ENCODE measurements at regions not wholly inside any gene's neighbourhood (a gene's known extent, or its start where the extent isn't known, plus 50 kb on each side); places are given as distances from the start of the nearest gene placed in this dataset.
"Not testable (repeated sequence)": the region's sequence is repeated elsewhere in the genome, so short reads cannot be mapped to it uniquely, and the experiment has no call there.

- TF ChIP-seq E2F6 (IDR thresholded peaks at IDR 0.05; ENCODE audit: borderline replicate concordance, low read depth): no peak
- TF ChIP-seq NR3C1 (IDR thresholded peaks at IDR 0.05): no peak
- TF ChIP-seq, protein P1, sequence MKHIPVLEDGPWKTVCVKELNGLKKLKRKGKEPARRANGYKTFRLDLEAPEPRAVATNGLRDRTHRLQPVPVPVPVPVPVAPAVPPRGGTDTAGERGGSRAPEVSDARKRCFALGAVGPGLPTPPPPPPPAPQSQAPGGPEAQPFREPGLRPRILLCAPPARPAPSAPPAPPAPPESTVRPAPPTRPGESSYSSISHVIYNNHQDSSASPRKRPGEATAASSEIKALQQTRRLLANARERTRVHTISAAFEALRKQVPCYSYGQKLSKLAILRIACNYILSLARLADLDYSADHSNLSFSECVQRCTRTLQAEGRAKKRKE (CRISPR knock-in tag; IDR thresholded peaks at IDR 0.05; ENCODE audit: low read depth): no peak
- no peak for TF ChIP-seq CHD2 (IDR thresholded peaks at IDR 0.05; ENCODE audit: low read length, partially characterized antibody)
These were observed 61.2 kb upstream of the PITX1 start (continued) for GRCh38 chr5:135095052-135095715.

GRCh38 chr5:135094339-135095051 lies 60.5 kb upstream of the PITX1 start:
- Histone ChIP-seq H3K4me2 (no peak overlapping the region), H3K27ac (no peak overlapping the region), H3K4me1 (no peaks in the 10 kb centered on the region), H3K9me3 (no peaks in the 10 kb centered on the region), H3K4me3 (no peak overlapping the region)
- ATAC-seq (peak in 1 of 2 experiments; percentile 36; a peak in 2 of 6 replicates), FAIRE-seq (no peak), DNase-seq (ENCODE audit: low read depth in 1 of 2, low spot score in 1 of 2) (peak in 1 of 2 experiments; percentile 6)
- ChIA-PET CTCF (interaction anchor here (0.8 to 1.6 kb wide), 2 partner anchors 9 to 11 kb away, joined by 3 to 4 read pairs; no protein-coding TSS in a partner anchor), POLR2A (no interaction called here)
- no peak for TF ChIP-seq MAZ (IDR thresholded peaks at IDR 0.05; ENCODE audit: borderline replicate concordance, low read depth, low read length)
- TF ChIP-seq RFX5 (IDR thresholded peaks at IDR 0.05): no peak
- TF ChIP-seq ZNF302 (CRISPR knock-in tag; IDR thresholded peaks at IDR 0.05): no peak
- no peak for TF ChIP-seq MYC (IDR thresholded peaks at IDR 0.05; ENCODE audit: borderline replicate concordance, low read length)
- no peak for TF ChIP-seq HMGXB4 (CRISPR knock-in tag; IDR thresholded peaks at IDR 0.05; ENCODE audit: borderline replicate concordance)
- TF ChIP-seq GATA3 (IDR thresholded peaks at IDR 0.05; ENCODE audit: borderline replicate concordance): no peak
- TF ChIP-seq MAFK (IDR thresholded peaks at IDR 0.05; ENCODE audit: partially characterized antibody): no peak
- no peak for TF ChIP-seq E2F6 (IDR thresholded peaks at IDR 0.05; ENCODE audit: borderline replicate concordance, low read depth)
- TF ChIP-seq, protein P2, sequence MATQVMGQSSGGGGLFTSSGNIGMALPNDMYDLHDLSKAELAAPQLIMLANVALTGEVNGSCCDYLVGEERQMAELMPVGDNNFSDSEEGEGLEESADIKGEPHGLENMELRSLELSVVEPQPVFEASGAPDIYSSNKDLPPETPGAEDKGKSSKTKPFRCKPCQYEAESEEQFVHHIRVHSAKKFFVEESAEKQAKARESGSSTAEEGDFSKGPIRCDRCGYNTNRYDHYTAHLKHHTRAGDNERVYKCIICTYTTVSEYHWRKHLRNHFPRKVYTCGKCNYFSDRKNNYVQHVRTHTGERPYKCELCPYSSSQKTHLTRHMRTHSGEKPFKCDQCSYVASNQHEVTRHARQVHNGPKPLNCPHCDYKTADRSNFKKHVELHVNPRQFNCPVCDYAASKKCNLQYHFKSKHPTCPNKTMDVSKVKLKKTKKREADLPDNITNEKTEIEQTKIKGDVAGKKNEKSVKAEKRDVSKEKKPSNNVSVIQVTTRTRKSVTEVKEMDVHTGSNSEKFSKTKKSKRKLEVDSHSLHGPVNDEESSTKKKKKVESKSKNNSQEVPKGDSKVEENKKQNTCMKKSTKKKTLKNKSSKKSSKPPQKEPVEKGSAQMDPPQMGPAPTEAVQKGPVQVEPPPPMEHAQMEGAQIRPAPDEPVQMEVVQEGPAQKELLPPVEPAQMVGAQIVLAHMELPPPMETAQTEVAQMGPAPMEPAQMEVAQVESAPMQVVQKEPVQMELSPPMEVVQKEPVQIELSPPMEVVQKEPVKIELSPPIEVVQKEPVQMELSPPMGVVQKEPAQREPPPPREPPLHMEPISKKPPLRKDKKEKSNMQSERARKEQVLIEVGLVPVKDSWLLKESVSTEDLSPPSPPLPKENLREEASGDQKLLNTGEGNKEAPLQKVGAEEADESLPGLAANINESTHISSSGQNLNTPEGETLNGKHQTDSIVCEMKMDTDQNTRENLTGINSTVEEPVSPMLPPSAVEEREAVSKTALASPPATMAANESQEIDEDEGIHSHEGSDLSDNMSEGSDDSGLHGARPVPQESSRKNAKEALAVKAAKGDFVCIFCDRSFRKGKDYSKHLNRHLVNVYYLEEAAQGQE (IDR thresholded peaks at IDR 0.05): no peak
- TF ChIP-seq POLR2AphosphoS2 (conservative IDR thresholded peaks at IDR 0.05; ENCODE audit: low read length): no peak
- TF ChIP-seq HOXB13 (CRISPR knock-in tag; IDR thresholded peaks at IDR 0.05; ENCODE audit: low read depth): no peak
- WGBS (ENCODE audit: missing lambda C conversion rate): 65% methylated on average over 6 of the region's 6 CpGs

DNA sequence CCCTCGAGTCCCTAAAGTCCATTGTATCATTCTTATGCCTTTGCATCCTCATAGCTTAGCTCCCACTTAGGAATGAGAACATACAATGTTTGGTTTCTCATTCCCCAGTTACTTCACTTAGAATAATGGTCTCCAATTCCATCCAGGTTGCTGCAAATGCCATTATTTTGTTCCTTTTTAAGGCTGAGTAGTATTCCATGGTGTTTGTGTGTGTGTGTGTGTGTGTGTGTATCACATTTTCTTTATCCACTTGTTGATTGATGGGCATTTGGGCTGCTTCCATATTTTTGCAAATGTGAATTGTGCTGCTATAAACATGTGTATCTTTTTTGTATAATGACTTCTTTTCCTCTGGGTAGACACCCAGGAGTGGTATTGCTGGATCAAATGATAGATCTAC lies 59.5 kb upstream of the PITX1 start:
- 47% methylated on average over 1 of the region's 1 CpG for WGBS (ENCODE audit: missing lambda C conversion rate)
- H3K9me3 ChIP-seq; H3K27ac ChIP-seq; ATAC-seq; FAIRE-seq; H3K4me2 ChIP-seq; H3K4me3 ChIP-seq; POLR2A ChIA-PET; H3K4me1 ChIP-seq; DNase-seq (ENCODE audit: low read depth in 1 of 2, low spot score in 1 of 2): not testable (repeated sequence)
- CTCF ChIA-PET: interaction anchor here (1.6 kb wide), 1 partner anchor 10 kb away, joined by 4 read pairs; no protein-coding TSS in a partner anchor

All from A549 (cell line).